Adrenal gland (tissue), 9 donors: ENCODE measurements at regions not wholly inside any gene's neighbourhood (a gene's known extent, or its start where the extent isn't known, plus 50 kb on each side); places are given as distances from the start of the nearest gene placed in this dataset.

Experiments
- DNase-seq, 7 donors: peaks; one replicate each; pipeline ENCODE4 v3.0.0-alpha.2; 2019 to 2020
- H3K27ac ChIP-seq, 5 donors: fragments of 200-600 bp; sonication (generic) in 4 of 5; 1 replicate in 3 of 5; 2 replicates in 2 of 5; pipeline versions ENCODE4 v1.5.1 to v1.8.0; 2016 to 2020; ENCODE audit warnings: mild to moderate bottlenecking in 1 of 5
- H3K27me3 ChIP-seq: fragments of 200-600 bp; 2 replicates; pipeline ENCODE4 v1.8.0; 2021
- H3K36me3 ChIP-seq, 2 donors: fragments of 200-600 bp; replicated peaks in 1 of 2; 1 replicate in 1 of 2; 2 replicates in 1 of 2; pipeline versions ENCODE4 v1.5.1 to v1.8.0; 2018 to 2022
- H3K4me1 ChIP-seq, 2 donors: fragments of 200-600 bp; replicated peaks in 1 of 2; 1 replicate in 1 of 2; 2 replicates in 1 of 2; pipeline versions ENCODE4 v1.5.1 to v1.8.0; 2018 to 2021
- H3K4me3 ChIP-seq, 4 donors: fragments of 200-600 bp; sonication (generic) in 3 of 4; one replicate each; pipeline ENCODE4 v1.5.1; 2016 to 2018
- H3K9me3 ChIP-seq, 3 donors: fragments of 200-600 bp; sonication (generic) in 1 of 3; replicated peaks in 1 of 3; 1 replicate in 2 of 3; 2 replicates in 1 of 3; pipeline versions ENCODE4 v1.5.1 to v1.8.0; 2016 to 2021
- POLR2A ChIP-seq, 2 donors: fragments of 450-650 bp; IDR thresholded peaks; one replicate each; pipeline ENCODE4 v1.6.1; 2017; ENCODE audit warnings: antibody characterized with exemption in 2 of 2, mild to moderate bottlenecking in 2 of 2, moderate library complexity in 1 of 2
- WGBS, 4 donors: extraction: QIAGEN DNeasy Blood & Tissue Kit in 2 of 4; methylation state at CpG; one replicate each; pipeline versions ENCODE4 v1.1.5 to v1.1.7; 2013 to 2017; 5-methylcytosine and 5-hydroxymethylcytosine counted together
- intact Hi-C, 2 donors: fragments of 100-400 bp; cut with DNase I; formaldehyde crosslinking; loops; one replicate each; pipeline versions ENCODE4 v1.14.1 to v1.15.0; 2022 to 2023
- TF ChIP-seq, protein P1 (sequence below), 6 experiments: fragments of 450-650 bp in 4 of 6; fragments of 200-600 bp in 2 of 6; sonication (generic) in 1 of 6; IDR thresholded peaks; 1 replicate in 5 of 6; 2 replicates in 1 of 6; pipeline versions ENCODE4 v1.5.1 to v1.8.0; 2016 to 2021; ENCODE audit warnings: antibody characterized with exemption in 6 of 6, mild to moderate bottlenecking in 2 of 6, moderate library complexity in 1 of 6
- donor health status: healthy with polysubstance abuse.
- donor health status: Bipolar disorder and iron deficiency.
- donor health status: DM: yes; HTN: yes; CAD: no.
- donor health status: DM: no; HTN: no; CAD: no.
- donor health status: DM: no; HTN: no; CAD: no.

DNA sequence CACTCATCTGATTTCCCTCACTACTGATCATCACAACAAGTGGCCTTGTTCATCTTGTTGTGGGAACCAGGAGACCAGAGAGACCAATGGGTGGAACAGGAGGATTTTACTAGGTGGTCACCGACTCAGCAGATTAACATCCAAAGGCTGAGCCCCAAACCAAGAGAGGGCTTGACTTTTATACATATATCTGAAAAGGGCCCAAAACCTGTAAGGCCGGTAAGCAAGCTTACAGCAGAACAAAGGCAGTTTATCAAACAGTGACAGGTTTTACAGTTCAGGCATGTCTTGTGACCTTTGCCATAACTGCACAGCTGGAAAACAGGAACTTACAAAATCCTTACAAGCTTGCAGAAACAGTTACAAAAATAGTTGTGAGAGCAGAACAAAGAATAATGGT is 195.9 kb downstream of the OR13H1 start:
- Histone ChIP-seq H3K4me1 (no peaks in the 10 kb centered on the region), H3K27ac (no peak overlapping the region), H3K4me3 (no peak overlapping the region), H3K9me3 (peaks cover 0 to 6% (median 0%) of the 10 kb centered on the region in 3 donors), H3K27me3 (no peaks in the 10 kb centered on the region), H3K36me3 (no peaks in the 10 kb centered on the region)
- no peak for DNase-seq
- intact Hi-C loops = no loop called here
- WGBS, 4 donors = 67 to 78% (median 69%) methylated on average over 2 of the region's 2 CpGs
- TF ChIP-seq POLR2A (IDR thresholded peaks at IDR 0.05) = no peak
- TF ChIP-seq, protein P1, sequence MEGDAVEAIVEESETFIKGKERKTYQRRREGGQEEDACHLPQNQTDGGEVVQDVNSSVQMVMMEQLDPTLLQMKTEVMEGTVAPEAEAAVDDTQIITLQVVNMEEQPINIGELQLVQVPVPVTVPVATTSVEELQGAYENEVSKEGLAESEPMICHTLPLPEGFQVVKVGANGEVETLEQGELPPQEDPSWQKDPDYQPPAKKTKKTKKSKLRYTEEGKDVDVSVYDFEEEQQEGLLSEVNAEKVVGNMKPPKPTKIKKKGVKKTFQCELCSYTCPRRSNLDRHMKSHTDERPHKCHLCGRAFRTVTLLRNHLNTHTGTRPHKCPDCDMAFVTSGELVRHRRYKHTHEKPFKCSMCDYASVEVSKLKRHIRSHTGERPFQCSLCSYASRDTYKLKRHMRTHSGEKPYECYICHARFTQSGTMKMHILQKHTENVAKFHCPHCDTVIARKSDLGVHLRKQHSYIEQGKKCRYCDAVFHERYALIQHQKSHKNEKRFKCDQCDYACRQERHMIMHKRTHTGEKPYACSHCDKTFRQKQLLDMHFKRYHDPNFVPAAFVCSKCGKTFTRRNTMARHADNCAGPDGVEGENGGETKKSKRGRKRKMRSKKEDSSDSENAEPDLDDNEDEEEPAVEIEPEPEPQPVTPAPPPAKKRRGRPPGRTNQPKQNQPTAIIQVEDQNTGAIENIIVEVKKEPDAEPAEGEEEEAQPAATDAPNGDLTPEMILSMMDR (IDR thresholded peaks at IDR 0.05) = no peak

- no peaks in the 10 kb centered on the region for H3K27me3 ChIP-seq
- no peaks in the 10 kb centered on the region for H3K36me3 ChIP-seq
- H3K4me3 ChIP-seq = peak overlapping the region in 2 of 4 donors; percentile 33 to 54
- H3K27ac ChIP-seq = peak overlapping the region in 3 of 5 donors; percentile 76 to 87 (median 87)
- 37 to 93% (median 67%) methylated on average over 9 to 12 of the region's 12 CpGs for WGBS, 4 donors
- peaks cover 0 to 6% (median 0%) of the 10 kb centered on the region in 3 donors for H3K9me3 ChIP-seq
- DNase-seq = peak in 5 of 7 donors; percentile 76 to 95 (median 91)
- TF ChIP-seq, protein P1 (IDR thresholded peaks at IDR 0.05) = peak in 4 of 6 experiments; percentile 9 to 72 (median 42)
- no peak for TF ChIP-seq POLR2A (IDR thresholded peaks at IDR 0.05)
- intact Hi-C loops = no loop called here
- H3K4me1 ChIP-seq = no peaks in the 10 kb centered on the region
These were observed 197.3 kb downstream of the OR13H1 start for GRCh38 chrX:131741103-131741581.

- H3K4me1 ChIP-seq = no peaks in the 10 kb centered on the region
- H3K9me3 ChIP-seq = no peaks in the 10 kb centered on the region
- H3K4me3 ChIP-seq = peak overlapping the region in 1 of 4 donors; percentile 66
- no peak for DNase-seq
- intact Hi-C loops = no loop called here
- no peak overlapping the region for H3K27ac ChIP-seq
- no peaks in the 10 kb centered on the region for H3K36me3 ChIP-seq
- WGBS, 4 donors = 46 to 94% (median 68%) methylated on average over 5 of the region's 5 CpGs
- H3K27me3 ChIP-seq = no peaks in the 10 kb centered on the region
- TF ChIP-seq, protein P1 (IDR thresholded peaks at IDR 0.05) = no peak
- TF ChIP-seq POLR2A (IDR thresholded peaks at IDR 0.05) = no peak
These were observed 202.1 kb downstream of the OR13H1 start for GRCh38 chrX:131745942-131746489.

GRCh38 chrX:131746491-131746968 is 202.7 kb downstream of the OR13H1 start:
- TF ChIP-seq, protein P1 (IDR thresholded peaks at IDR 0.05) = peak in 4 of 6 experiments; percentile 26 to 80 (median 46)
- TF ChIP-seq POLR2A (IDR thresholded peaks at IDR 0.05) = no peak
- Histone ChIP-seq H3K9me3 (no peaks in the 10 kb centered on the region), H3K4me3 (peak overlapping the region in 2 of 4 donors; percentile 21 to 66), H3K27ac (peak overlapping the region in 3 of 5 donors; percentile 76 to 87 (median 86)), H3K4me1 (no peaks in the 10 kb centered on the region), H3K27me3 (no peaks in the 10 kb centered on the region), H3K36me3 (no peaks in the 10 kb centered on the region)
- intact Hi-C loops = no loop called here
- DNase-seq = peak in 5 of 7 donors; percentile 76 to 89 (median 86)
- 45 to 92% (median 67%) methylated on average over 9 to 14 of the region's 14 CpGs for WGBS, 4 donors
